HG03175 (cell line): ENCODE measurements at regions not wholly inside any gene's neighbourhood (a gene's known extent, or its start where the extent isn't known, plus 50 kb on each side); places are given as distances from the start of the nearest gene placed in this dataset.

Experiments used
- ATAC-seq: cut with Tn5 transposase; IDR thresholded peaks from one replicate; pipeline ENCODE4 v1.9.1; 2021; ENCODE audit warnings: mild to moderate bottlenecking, moderate library complexity; ENCODE audit not compliant: unreplicated experiment

DNA sequence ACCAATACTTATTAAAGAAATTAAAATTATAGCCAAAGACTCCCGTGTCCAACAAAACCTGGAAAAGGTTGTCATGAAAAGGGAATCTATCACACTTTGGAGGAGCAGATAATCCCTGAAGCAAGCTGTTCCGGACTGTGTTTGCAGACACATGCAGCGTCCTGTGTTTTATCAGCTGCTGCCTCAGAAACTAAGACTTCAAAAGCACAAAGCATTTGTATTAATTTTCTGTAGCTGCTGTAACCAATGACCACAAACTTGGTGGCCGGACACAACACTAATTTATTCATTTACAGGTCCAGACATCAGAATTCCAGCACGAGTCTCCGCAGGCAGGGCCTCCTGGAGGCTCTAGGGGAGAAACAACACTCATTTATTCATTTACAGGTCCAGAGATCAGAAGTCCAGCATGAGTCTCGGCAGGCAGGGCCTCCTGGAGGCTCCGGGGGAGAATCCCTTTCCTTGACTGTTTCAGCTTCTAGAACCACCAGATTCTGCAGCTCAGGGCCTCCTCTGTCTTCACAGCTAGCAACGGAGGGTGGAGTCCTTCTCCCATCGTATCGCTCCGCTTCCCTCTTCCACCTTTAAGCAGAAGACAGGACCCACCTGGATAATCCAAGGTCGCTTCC, 465.3 kb downstream of the BRD1 start:
- no peak for ATAC-seq

DNA sequence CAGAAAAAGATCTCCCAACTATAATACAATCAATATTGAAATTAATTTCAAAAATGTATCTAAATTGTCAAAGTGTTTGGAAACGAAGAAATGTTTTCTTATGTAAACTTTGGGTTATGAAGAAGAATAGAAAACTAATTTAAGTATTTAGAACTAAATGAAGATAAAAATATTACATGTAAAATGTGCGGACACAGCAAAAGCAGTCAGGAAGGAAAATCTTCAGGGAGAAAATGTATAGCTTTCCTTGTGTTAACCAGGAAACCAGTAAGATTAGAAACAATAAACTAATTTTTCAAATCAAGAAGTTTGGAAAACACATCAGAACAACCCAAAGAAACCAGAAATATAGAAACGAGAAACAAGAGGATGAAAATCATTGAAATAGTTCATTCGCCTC, 466.5 kb downstream of the BRD1 start:
- ATAC-seq = no peak

DNA sequence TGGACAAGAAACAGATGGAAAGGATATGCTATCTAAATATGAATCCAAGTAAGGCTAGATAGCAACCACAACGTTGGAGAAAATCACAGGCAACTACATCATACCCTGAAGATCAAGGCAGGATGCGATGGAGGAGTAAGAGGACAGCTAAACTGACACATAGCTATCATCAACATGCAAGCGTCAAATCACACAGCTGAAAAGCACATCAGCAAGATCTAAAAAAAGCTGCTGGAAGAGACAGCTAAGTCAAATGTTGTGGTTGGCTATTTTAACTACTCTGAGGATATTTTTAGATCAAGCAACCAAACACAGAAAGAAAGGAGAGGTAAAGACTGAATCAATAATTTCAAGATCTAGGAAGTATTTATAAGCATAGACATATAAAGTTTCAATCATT, 466.9 kb downstream of the BRD1 start:
- ATAC-seq = no peak

DNA sequence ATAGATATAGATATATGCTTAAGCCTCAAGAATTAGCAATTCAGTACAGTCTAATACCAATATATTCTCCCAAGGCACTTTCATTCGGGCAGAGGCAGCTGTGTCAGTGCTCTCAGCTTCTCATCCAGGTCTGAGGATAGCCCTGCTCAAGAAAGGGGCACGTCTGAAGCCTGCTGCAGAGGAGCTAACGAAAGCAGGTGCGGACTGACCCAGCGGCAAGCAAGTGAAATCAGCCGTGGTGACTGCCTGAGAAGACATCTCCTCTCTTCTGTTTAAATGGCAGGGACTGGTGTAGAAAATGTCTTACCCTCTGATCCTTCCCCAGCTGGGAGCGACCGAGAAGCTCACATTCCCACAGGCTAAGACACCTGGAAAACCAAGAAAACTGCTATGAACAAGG, 468.6 kb downstream of the BRD1 start:
- no peak for ATAC-seq

DNA sequence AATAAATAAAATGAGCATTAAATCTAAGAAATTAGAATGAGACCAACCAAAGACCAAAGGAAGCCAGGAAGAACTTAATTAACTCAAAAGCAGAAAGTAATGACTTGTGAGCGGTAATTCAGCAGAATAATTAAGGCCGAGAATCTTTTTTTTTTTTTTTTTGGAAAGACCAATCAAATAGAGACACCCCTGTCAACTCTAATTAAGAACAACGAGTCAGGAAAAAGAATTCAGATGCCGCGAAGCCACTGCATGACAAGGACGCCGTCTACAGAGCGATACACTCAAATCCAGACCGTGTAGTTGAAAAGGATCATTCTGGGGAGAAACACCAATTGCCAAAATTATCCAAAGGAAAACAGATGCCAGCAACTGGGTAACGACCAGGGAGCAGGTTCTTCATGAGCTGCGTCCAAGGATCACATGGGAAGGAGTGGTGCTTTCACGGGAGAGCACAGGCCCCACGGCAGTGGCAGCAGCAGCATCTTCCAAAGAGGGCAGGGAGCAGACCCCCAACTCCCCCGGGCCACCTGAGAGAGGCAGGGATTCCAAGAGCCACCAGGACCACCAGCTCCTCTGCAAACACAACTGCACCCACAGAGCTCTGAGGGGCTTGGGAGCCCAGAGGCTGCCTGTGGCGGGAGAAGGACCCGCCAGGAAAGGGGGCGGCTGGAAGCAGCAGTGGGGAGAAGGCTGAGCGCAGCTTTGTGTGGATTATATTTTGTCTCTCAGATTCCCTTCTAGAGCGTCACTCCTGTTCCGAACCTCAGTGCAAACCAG, 469.8 kb downstream of the BRD1 start:
- ATAC-seq = no peak

DNA sequence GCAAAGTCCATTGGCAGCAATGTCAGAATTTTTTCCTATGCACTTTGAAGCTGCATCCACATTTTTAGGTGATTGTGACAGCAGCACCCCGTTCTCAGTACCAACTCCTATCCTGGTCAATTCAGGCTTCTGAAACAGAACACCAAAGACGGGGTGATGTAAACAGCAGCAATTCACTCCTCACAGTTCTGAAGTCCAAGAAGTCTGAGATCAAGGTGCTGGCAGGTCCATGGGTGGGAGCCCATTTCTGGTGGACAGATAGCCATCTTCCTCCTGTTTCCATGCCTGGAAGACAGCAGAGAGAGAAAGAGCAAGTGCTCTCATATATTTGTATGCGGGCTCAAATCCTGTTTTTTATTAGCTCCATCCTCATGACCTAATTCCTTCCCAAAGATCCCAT, 471.2 kb downstream of the BRD1 start:
- no peak for ATAC-seq

DNA sequence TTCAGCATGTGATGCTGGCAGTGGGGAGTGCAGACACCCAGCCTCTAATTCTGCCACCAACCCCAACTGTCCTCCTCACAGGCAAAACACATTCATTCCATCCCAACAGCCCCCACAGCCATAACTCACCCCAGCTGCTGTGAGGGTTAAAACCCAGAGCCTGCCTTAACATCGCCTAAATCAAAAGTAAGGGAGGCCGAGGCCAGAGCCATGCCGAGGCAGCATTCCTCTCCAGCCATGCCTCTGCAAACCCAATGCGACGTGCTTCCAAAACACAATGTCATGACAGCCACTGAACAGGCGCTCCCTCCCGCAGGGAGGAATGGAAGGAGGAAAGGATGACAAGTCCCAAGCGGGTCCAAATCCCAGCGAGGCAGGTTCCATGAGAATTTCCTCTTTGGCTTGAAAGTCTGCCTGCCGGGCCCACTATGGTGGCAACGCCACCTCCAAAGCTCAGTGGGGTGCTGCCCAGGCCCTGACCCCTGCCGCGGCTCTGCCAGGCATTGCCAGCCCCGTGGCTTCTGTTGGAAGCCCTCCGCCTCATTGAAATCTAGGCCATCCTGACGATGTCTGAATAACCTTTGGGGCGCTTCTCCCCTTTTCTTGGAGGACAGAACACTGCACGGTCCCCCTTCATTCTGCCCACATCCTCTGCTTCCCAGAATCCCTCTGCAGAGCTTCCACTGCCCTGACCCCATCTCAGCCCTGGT, 472.3 kb downstream of the BRD1 start:
- ATAC-seq = no peak

DNA sequence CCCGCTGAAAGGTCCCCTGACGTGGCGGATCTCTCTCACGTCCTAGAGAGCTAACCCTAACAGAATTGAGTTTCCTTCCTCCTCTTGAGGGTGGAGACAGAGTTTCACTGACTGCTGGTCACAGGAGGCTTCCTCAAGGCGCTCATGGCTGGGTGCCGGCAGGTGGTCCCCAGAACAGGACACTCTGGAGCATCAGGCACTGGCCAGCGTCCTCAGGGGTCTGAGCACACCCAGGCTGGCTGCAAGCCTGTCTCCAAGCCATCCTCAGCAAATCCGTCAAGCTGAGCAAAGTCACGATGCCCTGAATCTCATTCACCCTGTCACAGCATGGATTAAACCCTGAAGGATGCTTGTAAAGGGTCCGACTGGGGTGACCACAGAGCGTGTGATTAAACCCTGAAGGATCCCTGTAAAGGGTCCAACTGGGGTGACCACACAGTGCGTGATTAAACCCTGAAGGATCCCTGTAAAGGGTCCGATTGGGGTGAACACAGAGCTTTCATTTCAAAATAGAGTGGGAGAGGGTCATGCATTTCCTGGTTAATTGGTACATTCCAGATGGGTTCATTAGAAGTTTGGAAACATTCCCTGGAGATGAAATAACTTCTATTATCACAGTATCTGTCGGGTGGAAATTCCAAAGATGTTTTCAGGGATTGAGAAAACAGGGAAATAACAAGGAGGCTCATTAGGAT, 473.0 kb downstream of the BRD1 start:
- ATAC-seq = no peak

DNA sequence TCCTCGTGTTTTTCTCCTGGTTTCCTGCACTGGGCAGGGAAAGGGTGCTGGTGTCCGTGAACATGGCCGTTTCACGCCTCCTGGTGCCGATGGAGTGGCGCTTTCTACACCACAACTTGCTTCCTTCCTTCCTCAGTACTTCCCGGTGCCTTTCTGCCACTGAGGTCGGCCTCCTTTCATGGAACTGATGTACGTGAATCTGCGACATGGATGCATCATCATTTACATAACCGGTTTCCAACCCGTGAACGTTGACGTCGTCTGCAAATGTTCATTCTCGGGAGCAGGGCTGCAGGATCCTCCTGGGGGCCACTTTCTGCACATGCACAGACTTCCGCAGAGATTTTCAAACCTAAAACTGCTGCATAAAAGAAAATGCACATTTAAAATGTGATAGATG, 474.4 kb downstream of the BRD1 start:
- no peak for ATAC-seq

DNA sequence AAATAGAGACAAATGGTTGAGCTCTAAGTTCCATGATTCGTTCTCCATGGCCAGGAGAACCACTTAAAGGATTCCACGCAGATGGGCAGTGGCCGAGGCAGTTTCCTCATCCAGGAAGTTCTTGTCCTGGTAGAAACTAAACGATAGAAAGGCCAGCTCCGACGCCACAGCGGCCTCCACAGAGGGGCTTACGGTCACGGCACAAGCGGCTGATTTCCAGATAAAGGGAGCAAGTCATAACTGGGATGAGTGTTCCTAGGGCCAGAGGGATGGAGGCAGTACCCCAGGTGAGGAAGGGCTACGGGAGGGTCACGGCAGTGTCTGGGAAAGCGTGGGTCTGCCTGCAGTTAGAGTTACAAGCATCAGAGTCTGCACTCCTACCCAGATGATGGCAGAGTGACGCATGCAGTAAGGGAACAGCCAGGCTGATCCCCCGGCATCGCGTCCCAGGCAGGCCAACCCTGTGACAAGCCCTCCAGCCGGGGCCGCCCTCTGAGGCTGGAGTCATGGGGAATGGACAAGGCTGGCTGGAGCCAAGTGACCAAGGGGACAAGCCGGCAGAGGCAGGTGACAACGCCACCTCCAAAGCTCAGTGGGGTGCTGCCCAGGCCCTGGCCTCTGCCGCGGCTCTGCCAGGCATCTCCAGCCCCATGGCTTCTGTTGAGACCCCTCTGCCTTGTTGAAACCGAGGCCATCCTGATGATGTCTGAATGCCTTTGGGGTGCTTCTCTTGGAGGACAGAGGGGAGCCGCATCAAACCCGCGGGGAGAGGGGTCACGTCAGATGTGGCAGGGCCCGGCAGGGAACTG, 475.1 kb downstream of the BRD1 start:
- ATAC-seq = no peak

DNA sequence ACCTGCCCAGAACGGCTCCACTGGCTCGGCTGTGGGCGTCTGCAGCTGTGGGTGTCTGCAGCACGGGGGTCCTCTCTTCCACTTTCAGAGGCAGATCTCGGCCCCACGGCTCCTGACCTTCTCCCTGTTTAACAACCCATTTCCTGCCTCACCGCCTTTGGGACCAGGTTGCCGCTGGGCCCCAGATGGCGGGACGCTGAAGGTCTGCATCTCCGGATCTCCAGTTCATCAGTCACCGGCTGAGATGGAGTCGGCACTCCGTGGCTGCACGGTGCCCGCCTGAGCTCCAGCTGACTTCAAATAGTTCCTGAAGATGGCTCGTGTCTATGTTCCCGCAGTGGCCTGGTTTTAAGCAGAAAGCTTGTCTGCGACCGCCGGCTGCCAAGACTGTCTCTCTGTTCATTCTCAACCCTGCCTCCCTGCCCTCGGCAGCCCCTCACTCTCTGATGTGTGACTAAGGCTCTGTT, 475.9 kb downstream of the BRD1 start:
- no peak for ATAC-seq

DNA sequence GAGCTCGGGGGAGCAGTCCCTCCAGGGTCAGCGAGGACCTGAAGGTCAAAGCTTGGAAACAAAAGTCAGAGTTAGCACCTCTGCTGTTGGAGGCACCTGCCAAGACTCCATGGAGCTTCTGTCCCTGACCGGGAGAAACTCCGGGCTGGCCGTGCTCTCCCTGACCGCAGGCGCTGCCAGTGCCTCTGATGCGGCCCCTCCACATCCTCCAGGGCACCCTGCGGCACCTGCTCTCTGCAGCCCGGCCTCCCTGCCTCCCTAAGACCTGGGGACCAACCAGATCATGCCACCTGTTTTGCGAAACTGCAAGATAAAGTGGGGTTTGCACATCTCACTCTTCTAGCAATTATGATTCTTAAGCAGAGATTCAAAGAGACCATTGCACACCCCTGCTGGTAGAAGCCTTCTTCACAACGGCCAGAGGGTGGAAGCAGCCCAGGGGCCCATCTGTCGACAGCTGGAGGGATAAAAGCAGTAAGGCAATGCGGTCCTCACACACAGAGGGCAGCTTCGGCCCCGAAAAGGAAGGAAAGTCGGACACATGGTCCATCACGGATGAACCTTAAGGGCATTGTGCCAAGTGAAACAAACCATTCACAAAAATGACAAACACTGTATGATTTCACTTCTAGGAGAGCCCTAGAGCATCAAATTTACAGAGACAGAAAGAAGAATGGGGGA, 477.1 kb downstream of the BRD1 start:
- ATAC-seq = no peak

DNA sequence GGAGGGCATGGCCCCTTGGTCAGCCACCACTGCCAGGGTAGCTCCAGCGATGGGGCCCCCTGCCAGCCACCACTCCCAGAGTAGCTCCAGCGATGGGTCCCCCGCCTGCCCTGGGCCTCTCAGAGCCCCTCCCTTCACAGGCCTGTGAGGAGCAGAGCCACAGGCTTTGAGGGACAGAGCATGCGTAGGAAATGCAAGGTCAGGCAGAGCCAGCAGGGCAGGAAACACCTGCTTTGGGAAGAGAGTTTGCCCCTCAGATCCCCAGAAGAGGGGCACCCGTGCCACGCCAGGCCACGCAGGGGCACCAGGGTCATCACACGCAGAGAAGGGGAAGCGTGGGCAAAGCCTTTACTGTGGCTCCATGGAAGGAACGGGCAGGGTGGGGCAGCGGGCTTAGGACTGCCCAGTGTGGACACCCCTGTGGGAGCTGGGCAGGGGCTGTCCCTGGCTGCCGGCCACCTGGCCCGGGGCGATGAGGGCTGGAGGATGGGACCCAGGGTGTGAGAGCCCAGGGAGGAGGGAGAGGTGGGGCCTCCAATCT, 477.8 kb downstream of the BRD1 start:
- ATAC-seq = no peak

DNA sequence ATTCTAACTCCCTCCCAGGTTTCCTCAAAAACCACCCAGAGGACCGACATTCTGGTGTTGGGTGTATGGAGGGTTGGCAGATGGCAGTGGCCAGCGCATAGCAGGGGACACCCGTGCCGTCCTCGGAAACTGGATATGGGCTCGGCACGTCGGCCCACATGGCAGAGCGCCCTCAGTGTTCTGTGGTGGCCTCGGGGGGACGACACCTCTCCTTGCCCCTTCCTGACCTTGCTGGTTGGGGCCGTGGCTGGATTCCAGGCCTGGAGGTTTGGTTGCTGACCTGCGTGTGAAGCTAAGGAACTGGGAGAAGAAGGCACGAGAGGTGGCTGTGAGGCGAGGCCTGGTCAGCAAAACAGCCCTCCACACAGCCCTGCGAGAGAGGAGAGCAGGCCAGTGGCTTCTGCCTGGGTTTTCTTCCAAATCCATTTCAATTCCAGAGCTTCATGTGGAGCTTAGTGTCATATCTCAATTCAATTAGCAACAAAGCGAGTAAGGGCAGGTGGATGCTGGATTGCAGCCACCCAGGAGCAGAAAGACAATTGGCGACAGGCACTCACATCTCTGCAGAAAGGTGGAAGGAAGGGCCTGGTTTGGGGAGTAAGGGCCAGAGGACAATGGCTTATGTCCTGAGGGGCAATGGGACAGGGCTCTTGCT, 478.4 kb downstream of the BRD1 start:
- no peak for ATAC-seq

DNA sequence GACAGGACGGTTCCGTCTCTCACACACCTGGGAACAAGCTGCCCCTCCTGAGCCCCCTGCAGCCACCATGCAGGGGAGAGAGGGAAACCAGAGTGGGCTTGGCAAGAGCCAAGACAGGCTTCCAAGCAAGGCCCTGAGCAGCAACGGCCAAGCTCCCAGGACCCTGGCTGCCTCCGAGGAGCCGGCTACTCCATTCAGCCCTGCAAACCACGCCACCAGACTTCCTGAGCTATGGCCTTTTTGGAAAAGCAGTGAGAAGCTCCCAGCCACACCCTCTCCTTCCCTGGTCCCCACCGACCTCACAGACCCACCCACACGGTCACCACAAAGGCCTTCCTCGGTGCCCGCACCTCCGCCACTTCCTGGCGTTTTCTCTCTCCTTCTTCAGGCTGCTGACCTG, 479.0 kb downstream of the BRD1 start:
- no peak for ATAC-seq

DNA sequence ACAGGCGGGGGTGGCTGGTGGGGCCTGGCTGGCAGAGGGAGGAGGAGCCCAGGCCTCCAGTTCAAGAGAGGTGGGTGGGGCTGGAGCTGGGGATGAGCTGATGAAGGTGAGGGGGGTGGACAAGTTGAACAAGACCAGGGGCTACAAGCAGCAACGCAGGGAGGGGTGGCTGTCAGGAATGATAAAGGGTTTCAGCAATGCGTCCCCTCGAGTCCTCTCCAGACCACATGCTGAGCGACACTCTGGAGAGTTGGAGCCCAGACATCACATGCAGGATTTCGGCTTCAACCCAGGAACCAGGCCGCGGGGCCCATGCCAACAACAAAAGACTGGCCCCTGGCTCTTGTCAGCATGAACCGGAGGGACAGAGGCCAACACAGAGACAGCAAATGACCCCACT, 480.3 kb downstream of the BRD1 start:
- ATAC-seq = no peak

DNA sequence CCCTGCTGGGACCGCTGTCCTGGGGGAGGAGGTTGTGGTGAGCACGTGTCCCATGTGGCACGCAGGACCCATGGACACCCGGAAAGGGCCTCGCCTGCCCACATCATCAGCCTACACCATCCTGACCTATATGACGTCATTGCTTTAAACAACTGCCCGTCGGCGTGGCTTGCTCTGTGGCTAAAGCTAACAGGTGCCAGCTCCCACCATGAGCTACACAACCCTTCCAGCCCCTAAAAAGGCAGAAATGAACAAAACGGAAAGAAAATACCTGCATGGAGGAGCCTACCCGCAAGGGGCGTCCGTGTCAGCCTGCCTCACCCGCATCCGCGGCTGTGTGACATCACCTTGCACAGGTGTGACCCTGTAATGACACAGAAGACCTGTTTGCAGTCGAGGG, 481.8 kb downstream of the BRD1 start:
- no peak for ATAC-seq

DNA sequence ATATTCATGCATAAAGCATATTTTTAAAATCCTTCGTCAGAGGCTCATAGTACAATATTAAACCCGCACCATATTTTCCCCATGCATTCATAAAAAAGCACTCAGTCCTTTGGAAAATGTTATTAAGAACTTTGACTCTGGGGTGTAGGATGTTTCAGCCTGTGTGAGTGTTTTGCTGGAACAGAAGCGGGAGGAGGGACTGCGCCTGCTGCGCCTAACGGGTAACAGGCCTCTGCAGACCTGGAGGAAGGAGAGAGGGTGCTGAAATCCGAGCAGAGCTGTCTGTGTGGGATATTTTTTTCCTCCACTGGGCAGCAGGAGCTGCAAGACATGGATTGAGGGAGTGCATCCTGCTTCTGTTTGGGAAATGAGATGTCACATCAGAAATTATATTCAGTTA, 483.0 kb downstream of the BRD1 start:
- no peak for ATAC-seq

DNA sequence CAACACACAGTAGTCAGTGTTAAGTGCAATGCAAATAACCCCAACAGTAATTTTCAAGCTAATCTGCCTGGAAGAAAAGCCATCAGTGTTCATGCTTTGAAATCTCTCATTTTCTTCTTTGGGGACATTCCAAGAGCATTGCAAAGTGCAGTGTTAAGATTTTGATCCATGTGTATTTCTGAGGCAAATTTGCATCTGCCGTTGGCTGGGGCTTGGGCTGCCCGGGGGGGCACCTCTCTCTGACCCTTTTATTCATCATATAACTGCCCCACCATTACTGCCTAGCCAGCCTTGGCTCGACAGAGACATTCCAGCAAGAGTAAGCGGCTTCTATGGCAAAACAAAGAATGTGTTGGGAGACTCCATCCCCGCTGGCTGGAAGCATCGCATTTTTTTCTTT, 483.5 kb downstream of the BRD1 start:
- no peak for ATAC-seq
